ENCODE measurements at regions not wholly inside any gene's neighbourhood (a gene's known extent, or its start where the extent isn't known, plus 50 kb on each side); places are given as distances from the start of the nearest gene placed in this dataset.

- TF ChIP-seq CTCF (IDR thresholded peaks at IDR 0.05) (peak; percentile 65 to 92 (median 73)), POLR2A (IDR thresholded peaks at IDR 0.05) (peak in 1 of 2 donors; percentile 31)
These were observed 84.2 kb upstream of the MKI67 start for GRCh38 chr10:128210215-128211063.
